Activated CD4-positive, alpha-beta memory T cell treated with anti-CD3 and anti-CD28 coated beads for 36 hours (primary cell): ENCODE measurements at regions not wholly inside any gene's neighbourhood (a gene's known extent, or its start where the extent isn't known, plus 50 kb on each side); places are given as distances from the start of the nearest gene placed in this dataset.
"Not testable (repeated sequence)": the region's sequence is repeated elsewhere in the genome, so short reads cannot be mapped to it uniquely, and the experiment has no call there.

ENCODE experiments used
- CTCF ChIA-PET: fragments of 350-600 bp; sonication (Branson Sonifier 250); formaldehyde crosslinking; loops from one replicate; lab custom pipeline; 2021; ENCODE audit warnings: antibody characterized with exemption, inconsistent platforms; lab: Charles Lee
- POLR2A ChIA-PET: fragments of 350-600 bp; sonication (Branson Sonifier 250); formaldehyde crosslinking; loops from one replicate; lab custom pipeline; 2021; ENCODE audit warnings: antibody characterized with exemption; lab: Charles Lee
- DNase-seq: peaks from one replicate; pipeline ENCODE4 v3.0.0-alpha.2; 2020
- H3K27ac Mint-ChIP-seq: one replicate; pipeline ENCODE4 v1.8.0; 2021; ENCODE audit warnings: mixed read lengths
- H3K27me3 Mint-ChIP-seq: one replicate; pipeline ENCODE4 v1.8.0; 2021; ENCODE audit warnings: mixed read lengths
- H3K36me3 Mint-ChIP-seq: one replicate; pipeline ENCODE4 v1.8.0; 2021; ENCODE audit warnings: mixed read lengths
- H3K4me1 Mint-ChIP-seq: one replicate; pipeline ENCODE4 v1.8.0; 2021; ENCODE audit warnings: low read depth, mixed read lengths
- H3K4me3 Mint-ChIP-seq: one replicate; pipeline ENCODE4 v1.8.0; 2021; ENCODE audit warnings: mild to moderate bottlenecking, mixed read lengths
- H3K9me3 Mint-ChIP-seq: one replicate; pipeline ENCODE4 v1.8.0; 2021; ENCODE audit warnings: mixed read lengths
- intact Hi-C: fragments of 100-400 bp; cut with micrococcal nuclease; formaldehyde crosslinking; loops from one replicate; pipeline ENCODE4 v1.15.1; 2023

DNA sequence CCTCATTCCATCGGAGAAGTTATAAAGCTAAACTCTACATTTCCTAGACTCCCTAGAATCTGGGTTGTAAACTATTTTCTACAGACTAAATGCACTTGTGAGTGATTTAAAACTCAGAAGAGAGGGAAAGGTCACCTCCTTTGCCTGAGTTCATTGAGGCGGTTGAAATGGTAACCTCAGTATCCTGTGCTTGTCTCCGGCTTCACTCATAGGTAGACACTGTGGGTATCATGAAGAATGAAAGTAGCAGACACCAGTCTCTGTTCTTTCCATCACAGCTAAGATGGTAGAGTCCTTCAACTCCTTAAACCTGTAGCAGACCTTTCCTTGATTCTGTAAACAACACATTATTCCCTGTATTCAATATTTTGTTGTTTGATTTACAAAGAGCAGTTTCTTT, 291.3 kb upstream of the ANKRD50 start:
- H3K36me3 Mint-ChIP-seq = no peaks in the 10 kb centered on the region
- POLR2A ChIA-PET = no interaction called here
- no peak overlapping the region for H3K4me3 Mint-ChIP-seq
- CTCF ChIA-PET = no interaction called here
- intact Hi-C loops = no loop called here
- H3K9me3 Mint-ChIP-seq = peaks cover 7% of the 10 kb centered on the region
- H3K4me1 Mint-ChIP-seq = no peaks in the 10 kb centered on the region
- no peak for DNase-seq
- no peaks in the 10 kb centered on the region for H3K27me3 Mint-ChIP-seq
- H3K27ac Mint-ChIP-seq = no peak overlapping the region

DNA sequence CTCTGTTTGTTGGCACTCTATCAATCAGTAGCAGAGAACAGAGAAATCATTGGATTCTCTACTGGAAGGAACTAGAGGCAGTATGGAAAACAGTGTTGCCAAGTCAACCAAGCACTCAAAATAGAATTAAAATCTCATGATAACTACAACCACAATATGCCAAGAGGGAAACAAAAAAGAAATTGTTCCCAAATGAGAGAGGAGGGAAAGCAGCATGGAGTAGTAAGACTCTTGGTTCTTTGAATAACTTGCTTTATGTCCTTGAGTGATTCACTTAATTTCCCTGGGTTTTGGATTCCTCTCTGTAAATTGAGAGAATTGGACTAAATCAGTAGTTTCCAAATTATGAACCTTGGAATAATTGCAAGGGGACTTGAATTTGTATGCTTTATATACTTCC, 285.5 kb upstream of the ANKRD50 start:
- H3K4me1 Mint-ChIP-seq = no peaks in the 10 kb centered on the region
- intact Hi-C loops = no loop called here
- no peak overlapping the region for H3K27ac Mint-ChIP-seq
- no peaks in the 10 kb centered on the region for H3K36me3 Mint-ChIP-seq
- H3K27me3 Mint-ChIP-seq = no peaks in the 10 kb centered on the region
- ChIA-PET POLR2A (no interaction called here), CTCF (no interaction called here)
- DNase-seq = no peak
- peaks cover 4% of the 10 kb centered on the region for H3K9me3 Mint-ChIP-seq
- H3K4me3 Mint-ChIP-seq = no peak overlapping the region

DNA sequence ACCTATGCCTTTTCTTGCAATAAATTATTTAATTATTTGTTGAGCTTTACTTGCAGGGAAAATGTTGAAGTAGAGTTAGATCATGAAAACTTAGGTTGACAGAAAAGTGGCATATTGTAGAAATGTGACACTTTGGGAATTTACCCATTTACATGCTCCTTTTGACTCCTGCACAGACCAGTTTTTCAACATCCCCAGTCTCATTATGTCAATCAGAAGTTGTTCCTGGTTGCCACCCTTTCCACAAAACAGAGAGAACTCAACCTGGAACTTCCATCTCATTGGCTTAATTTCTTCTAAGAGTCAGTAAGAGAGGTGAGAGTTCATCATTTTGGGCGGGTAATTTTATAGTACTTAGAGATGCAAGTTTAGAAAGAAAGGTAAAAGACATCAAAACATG, 284.6 kb upstream of the ANKRD50 start:
- peaks cover 4% of the 10 kb centered on the region for H3K9me3 Mint-ChIP-seq
- no peak for DNase-seq
- no peaks in the 10 kb centered on the region for H3K36me3 Mint-ChIP-seq
- no peaks in the 10 kb centered on the region for H3K4me1 Mint-ChIP-seq
- CTCF ChIA-PET = no interaction called here
- no peak overlapping the region for H3K27ac Mint-ChIP-seq
- intact Hi-C loops = no loop called here
- no peak overlapping the region for H3K4me3 Mint-ChIP-seq
- POLR2A ChIA-PET = no interaction called here
- H3K27me3 Mint-ChIP-seq = no peaks in the 10 kb centered on the region

DNA sequence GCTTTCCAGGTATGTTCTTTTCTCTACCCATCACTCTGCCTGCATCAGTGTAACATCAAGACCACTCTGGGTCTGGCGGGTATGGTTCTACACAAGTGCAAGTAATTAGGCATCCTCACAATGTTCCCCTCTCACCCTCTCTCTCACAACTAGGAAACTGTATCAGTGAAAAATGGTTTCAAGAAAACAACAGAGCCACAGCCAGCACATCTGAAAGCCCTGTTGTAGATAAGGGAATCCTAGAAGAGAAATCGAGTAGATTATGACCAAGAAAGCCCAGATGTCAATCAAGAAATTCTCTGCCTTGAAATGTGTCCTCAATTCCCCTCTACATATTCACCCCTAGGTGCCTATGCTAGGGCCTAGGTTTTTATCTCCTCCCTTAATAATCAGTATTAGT, 281.3 kb upstream of the ANKRD50 start:
- POLR2A ChIA-PET = no interaction called here
- CTCF ChIA-PET = no interaction called here

DNA sequence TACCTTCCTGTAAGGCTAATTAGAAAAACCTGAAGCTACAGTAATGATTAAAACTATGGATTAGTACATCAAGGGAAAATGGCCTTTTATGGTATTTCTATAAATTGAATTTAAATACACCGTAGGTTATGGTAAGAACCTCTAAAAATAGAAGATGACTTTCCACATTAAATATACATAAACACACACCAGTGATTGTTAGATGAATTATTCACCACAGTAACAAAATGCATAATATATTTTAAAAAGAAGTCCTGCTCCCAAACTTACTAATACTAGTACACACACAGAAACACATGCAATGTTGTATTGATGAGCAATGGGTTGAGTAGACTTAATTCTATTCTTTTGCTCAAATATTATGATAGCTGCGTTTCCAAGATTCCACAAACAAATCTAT, 277.9 kb upstream of the ANKRD50 start:
- H3K4me1 Mint-ChIP-seq = no peaks in the 10 kb centered on the region
- no peak overlapping the region for H3K4me3 Mint-ChIP-seq
- no peaks in the 10 kb centered on the region for H3K36me3 Mint-ChIP-seq
- POLR2A ChIA-PET = no interaction called here
- CTCF ChIA-PET = no interaction called here
- peaks cover 5% of the 10 kb centered on the region for H3K9me3 Mint-ChIP-seq
- H3K27ac Mint-ChIP-seq = no peak overlapping the region
- no peak for DNase-seq
- H3K27me3 Mint-ChIP-seq = no peaks in the 10 kb centered on the region
- intact Hi-C loops = no loop called here

More for the DNA sequence above, 281.3 kb upstream of the ANKRD50 start:
- no peak for DNase-seq
- Mint-ChIP-seq H3K9me3 (peaks cover 4% of the 10 kb centered on the region), H3K27me3 (no peaks in the 10 kb centered on the region), H3K36me3 (no peaks in the 10 kb centered on the region), H3K4me1 (no peaks in the 10 kb centered on the region), H3K4me3 (no peak overlapping the region), H3K27ac (no peak overlapping the region)
- intact Hi-C loops = no loop called here

DNA sequence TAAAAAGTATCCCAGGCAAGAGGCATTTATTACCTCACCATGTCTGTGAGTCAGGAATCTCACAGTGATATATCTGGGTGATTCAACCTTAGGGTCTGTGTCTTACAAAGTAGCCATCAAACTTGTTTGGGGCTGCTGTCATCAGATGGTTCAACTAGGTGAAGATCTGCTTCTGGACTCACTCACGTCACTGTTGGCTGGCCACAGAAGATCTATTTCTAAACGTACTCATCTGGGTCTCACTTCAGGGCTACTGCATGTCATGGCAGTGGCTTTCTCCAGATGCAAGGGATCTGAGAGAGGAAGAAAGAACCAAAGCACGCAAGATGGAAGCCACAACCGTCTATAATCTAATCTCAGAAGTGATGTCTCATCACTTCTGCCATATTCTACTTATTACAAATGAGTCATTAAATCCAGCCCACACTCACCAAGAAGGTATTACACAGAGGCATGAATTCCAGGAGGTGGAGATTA, 267.8 kb upstream of the ANKRD50 start:
- ChIA-PET POLR2A (no interaction called here), CTCF (no interaction called here)
- intact Hi-C loops = no loop called here
- Mint-ChIP-seq H3K4me3 (no peak overlapping the region), H3K27ac (no peak overlapping the region), H3K36me3 (no peaks in the 10 kb centered on the region), H3K4me1 (no peaks in the 10 kb centered on the region), H3K27me3 (no peaks in the 10 kb centered on the region), H3K9me3 (no peaks in the 10 kb centered on the region)
- no peak for DNase-seq

DNA sequence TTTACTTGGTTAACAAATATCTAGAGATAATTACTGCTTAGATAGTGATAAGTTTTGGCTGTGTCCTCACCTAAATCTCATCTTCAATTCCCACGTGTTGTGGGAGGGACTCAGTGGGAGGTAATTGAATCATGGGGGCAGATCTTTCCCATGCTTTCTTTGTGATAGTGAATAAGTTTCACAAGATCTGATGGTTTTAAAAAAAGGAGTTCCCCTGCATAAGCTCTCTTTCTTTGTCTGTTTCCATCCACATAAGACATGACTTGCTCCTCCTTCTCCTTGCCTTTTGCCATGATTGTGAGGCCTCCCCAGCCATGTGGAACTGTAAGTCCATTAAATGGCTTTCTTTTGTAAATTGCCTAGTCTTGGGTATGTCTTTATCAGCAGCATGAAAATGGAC, 266.0 kb upstream of the ANKRD50 start:
- H3K4me3 Mint-ChIP-seq, H3K4me1 Mint-ChIP-seq, CTCF ChIA-PET, DNase-seq, H3K27me3 Mint-ChIP-seq, intact Hi-C loops, H3K27ac Mint-ChIP-seq, H3K9me3 Mint-ChIP-seq, H3K36me3 Mint-ChIP-seq, POLR2A ChIA-PET: not testable (repeated sequence)

DNA sequence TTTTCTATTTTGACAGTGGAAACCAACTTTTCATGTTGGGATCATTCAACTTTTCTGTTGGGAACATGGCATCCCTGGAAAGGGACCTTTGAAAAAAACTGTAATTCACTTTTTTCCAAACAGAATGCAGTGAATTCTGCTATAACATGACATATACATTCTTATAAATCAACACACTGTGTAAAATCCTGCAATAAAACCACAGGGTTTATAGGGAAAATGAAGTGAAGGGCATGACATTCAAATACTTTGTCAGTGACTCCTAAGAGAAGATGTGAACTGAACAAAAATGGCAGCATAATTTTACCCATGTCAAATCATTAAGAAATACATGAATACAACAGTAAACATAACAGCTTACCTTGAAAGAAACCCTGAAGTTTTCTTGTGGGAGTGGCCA, 264.5 kb upstream of the ANKRD50 start:
- ChIA-PET POLR2A (no interaction called here), CTCF (no interaction called here)
- no peaks in the 10 kb centered on the region for H3K27me3 Mint-ChIP-seq
- H3K4me1 Mint-ChIP-seq = no peaks in the 10 kb centered on the region
- H3K36me3 Mint-ChIP-seq = no peaks in the 10 kb centered on the region
- no peak overlapping the region for H3K27ac Mint-ChIP-seq
- no peak overlapping the region for H3K4me3 Mint-ChIP-seq
- H3K9me3 Mint-ChIP-seq = no peaks in the 10 kb centered on the region
- intact Hi-C loops = no loop called here
- DNase-seq = no peak

DNA sequence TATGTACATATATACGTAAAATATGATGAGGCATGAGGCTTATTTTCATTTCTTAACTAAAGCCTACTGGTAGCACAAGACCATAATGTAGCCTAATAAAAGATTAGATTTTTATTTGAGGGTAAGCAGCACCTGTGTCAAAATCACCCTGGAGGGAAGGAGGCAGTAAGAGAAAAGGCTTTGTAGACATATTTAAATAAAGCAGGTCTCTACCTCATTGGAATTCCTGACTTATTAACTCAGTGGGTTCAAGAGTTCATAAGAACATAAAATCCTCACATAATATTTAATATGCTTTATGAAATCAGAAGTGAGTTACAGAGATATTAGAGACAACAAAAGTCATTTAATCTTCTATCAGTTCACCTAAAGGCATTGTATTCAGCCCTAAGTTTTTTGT, 261.6 kb upstream of the ANKRD50 start:
- intact Hi-C loops = no loop called here
- POLR2A ChIA-PET = no interaction called here

DNA sequence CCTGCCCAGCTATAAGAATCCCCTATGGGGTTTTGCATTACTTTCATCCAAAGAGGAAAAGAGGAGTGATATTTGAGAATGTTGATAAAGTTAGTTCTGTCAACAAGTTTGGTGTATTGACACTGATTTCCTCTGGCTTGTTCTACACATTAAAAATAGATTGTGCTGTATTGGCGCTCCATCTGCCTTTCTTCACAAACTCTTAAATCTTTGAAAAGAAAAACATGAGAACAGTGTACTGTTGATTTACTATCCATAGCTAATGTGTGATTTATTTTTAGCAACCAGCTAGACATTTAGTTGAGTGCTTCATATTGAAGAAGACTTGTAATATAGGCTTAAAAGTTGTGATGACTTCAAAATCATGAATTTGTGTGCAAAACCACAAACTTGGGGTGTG, 261.2 kb upstream of the ANKRD50 start:
- no peak for DNase-seq
- ChIA-PET POLR2A (no interaction called here), CTCF (no interaction called here)
- Mint-ChIP-seq H3K36me3 (no peaks in the 10 kb centered on the region), H3K4me1 (no peaks in the 10 kb centered on the region), H3K4me3 (no peak overlapping the region), H3K9me3 (peaks cover 3% of the 10 kb centered on the region), H3K27me3 (no peaks in the 10 kb centered on the region), H3K27ac (no peak overlapping the region)
- intact Hi-C loops = no loop called here

More for the DNA sequence above, 261.6 kb upstream of the ANKRD50 start:
- CTCF ChIA-PET = no interaction called here
- no peaks in the 10 kb centered on the region for H3K4me1 Mint-ChIP-seq
- no peak overlapping the region for H3K4me3 Mint-ChIP-seq
- peaks cover 3% of the 10 kb centered on the region for H3K9me3 Mint-ChIP-seq
- H3K36me3 Mint-ChIP-seq = no peaks in the 10 kb centered on the region
- H3K27ac Mint-ChIP-seq = no peak overlapping the region
- no peak for DNase-seq
- H3K27me3 Mint-ChIP-seq = no peaks in the 10 kb centered on the region

DNA sequence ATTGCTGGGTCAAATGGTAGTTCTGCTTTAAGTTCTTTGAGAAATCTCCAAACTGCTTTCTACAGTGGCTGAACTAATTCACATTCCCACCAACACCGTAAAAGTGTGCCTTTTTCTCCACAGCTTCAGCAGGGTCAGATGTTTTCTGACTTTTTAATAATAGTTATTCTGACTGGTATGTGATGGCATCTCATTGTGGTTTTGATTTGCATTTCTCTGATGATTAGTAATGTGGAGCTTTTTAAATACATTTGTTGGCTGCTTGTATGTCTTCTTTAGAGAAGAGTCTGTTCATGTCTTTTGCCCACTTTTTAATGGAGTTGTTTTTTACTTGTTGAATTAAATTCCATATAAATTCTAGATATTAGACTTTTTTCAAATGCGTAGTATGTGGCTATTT, 257.5 kb upstream of the ANKRD50 start:
- no peak for DNase-seq
- H3K4me3 Mint-ChIP-seq = no peak overlapping the region
- intact Hi-C loops = no loop called here
- peaks cover 3% of the 10 kb centered on the region for H3K9me3 Mint-ChIP-seq
- no peak overlapping the region for H3K27ac Mint-ChIP-seq
- ChIA-PET CTCF (no interaction called here), POLR2A (no interaction called here)
- H3K4me1 Mint-ChIP-seq = no peaks in the 10 kb centered on the region
- no peaks in the 10 kb centered on the region for H3K27me3 Mint-ChIP-seq
- H3K36me3 Mint-ChIP-seq = no peaks in the 10 kb centered on the region

DNA sequence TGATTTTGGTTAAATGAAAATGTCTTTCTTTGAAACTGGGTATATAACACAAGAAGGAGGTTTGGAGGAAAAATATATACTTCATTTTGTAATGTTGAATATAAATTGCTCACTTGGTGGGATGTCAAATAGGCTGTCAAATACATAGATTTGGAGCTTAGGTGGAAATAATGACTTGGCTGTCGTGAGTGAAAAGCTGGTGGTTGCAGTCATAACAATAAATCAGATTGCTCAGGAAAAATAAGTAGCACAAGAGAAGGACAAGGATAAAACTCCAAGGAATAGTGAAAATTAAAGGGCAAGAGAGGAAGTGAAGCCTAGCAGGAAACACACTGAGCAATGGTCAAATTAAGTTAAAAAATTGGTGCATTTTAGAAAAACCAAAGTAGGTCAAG, 253.0 kb upstream of the ANKRD50 start:
- ChIA-PET CTCF (interaction anchor here (0.7 kb wide), 1 partner anchor 1591 kb away, joined by 3 read pairs; no protein-coding TSS in a partner anchor), POLR2A (no interaction called here)
- Mint-ChIP-seq H3K4me3 (no peak overlapping the region), H3K4me1 (no peaks in the 10 kb centered on the region), H3K9me3 (peaks cover 15% of the 10 kb centered on the region), H3K36me3 (no peaks in the 10 kb centered on the region), H3K27ac (no peak overlapping the region), H3K27me3 (no peaks in the 10 kb centered on the region)
- intact Hi-C loops = no loop called here
- no peak for DNase-seq

DNA sequence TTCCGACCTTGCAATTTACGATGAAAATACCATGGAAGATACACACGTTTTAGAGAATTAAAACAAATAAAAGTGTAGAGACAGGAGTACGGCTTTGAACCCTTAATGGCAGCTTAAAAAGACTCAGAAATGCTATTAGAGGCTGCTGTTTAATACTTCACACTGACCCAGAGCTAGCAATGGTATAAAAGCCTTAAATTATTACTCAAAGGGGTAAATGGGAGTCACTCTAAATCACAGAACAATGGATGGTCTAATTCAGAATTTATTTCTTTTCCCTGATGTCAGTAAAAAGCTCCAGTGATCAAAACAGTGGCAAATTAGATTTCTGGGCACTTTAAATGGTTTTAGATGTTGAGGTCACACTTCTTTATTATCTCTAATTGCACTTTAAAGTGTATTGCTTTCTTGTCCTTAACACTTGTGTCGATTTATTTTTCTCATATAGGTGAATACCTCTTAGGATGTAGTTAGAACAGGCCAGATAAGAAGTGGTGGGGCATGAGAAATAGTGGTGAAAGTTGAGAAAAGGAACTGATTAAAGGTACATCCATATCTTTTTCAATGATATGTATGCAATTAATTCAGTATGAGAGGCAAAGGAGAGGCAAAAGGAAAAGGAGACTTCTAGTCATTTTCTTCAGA, 252.4 kb upstream of the ANKRD50 start:
- ChIA-PET POLR2A (no interaction called here), CTCF (interaction anchor here (0.7 kb wide), 1 partner anchor 1591 kb away, joined by 3 read pairs; no protein-coding TSS in a partner anchor)
- intact Hi-C loops = no loop called here
- no peaks in the 10 kb centered on the region for H3K27me3 Mint-ChIP-seq
- H3K4me1 Mint-ChIP-seq = no peaks in the 10 kb centered on the region
- H3K9me3 Mint-ChIP-seq = peaks cover 21% of the 10 kb centered on the region
- no peak overlapping the region for H3K4me3 Mint-ChIP-seq
- H3K27ac Mint-ChIP-seq = no peak overlapping the region
- no peaks in the 10 kb centered on the region for H3K36me3 Mint-ChIP-seq
- DNase-seq = no peak
